Neuronal stem cell (in vitro differentiated cells): ENCODE measurements at regions not wholly inside any gene's neighbourhood (a gene's known extent, or its start where the extent isn't known, plus 50 kb on each side); places are given as distances from the start of the nearest gene placed in this dataset.

Experiments used
- DNase-seq: peaks from one replicate; pipeline ENCODE4 v3.0.0-alpha.2; 2013; ENCODE audit warnings: low spot score
- H2AFZ ChIP-seq: one replicate; pipeline ENCODE4 v1.6.1; 2013; ENCODE audit warnings: mild to moderate bottlenecking, low read length, inconsistent platforms
- H2AK5ac ChIP-seq: 2 replicates; pipeline ENCODE4 v1.6.1; 2013; ENCODE audit warnings: low read depth, mild to moderate bottlenecking, inconsistent platforms, low read length, moderate library complexity, mixed read lengths
- H2BK120ac ChIP-seq: 2 replicates; pipeline ENCODE4 v1.6.1; 2013; ENCODE audit warnings: low read depth, mild to moderate bottlenecking, inconsistent platforms, low read length, moderate library complexity, mixed read lengths
- H2BK12ac ChIP-seq: one replicate; pipeline ENCODE4 v1.6.1; 2013; ENCODE audit warnings: low read length, inconsistent platforms
- H2BK15ac ChIP-seq: 2 replicates; pipeline ENCODE4 v1.6.1; 2013; ENCODE audit warnings: mild to moderate bottlenecking, low read length, inconsistent platforms, mixed read lengths
- H2BK5ac ChIP-seq: one replicate; pipeline ENCODE4 v1.6.1; 2013; ENCODE audit warnings: inconsistent platforms, mild to moderate bottlenecking, low read length, moderate library complexity
- H3K14ac ChIP-seq: one replicate; pipeline ENCODE4 v1.6.1; 2013; ENCODE audit warnings: low read length, inconsistent platforms
- H3K18ac ChIP-seq: 2 replicates; pipeline ENCODE4 v1.6.1; 2013; ENCODE audit warnings: low read length, inconsistent platforms
- H3K23ac ChIP-seq: 2 replicates; pipeline ENCODE4 v1.6.1; 2013; ENCODE audit warnings: low read depth, mild to moderate bottlenecking, mixed read lengths, low read length, inconsistent platforms; ENCODE audit not compliant: poor library complexity
- H3K27ac ChIP-seq: replicated peaks from 3 replicates; pipeline ENCODE4 v1.5.1; 2013; ENCODE audit warnings: low read length, inconsistent platforms
- H3K27me3 ChIP-seq, 3 experiments: 2 replicates each; pipeline ENCODE4 v1.6.1; 2013; ENCODE audit warnings: low read length in 3 of 3, mild to moderate bottlenecking in 2 of 3, inconsistent platforms in 1 of 3, low read depth in 1 of 3, mixed read lengths in 1 of 3, moderate library complexity in 1 of 3; ENCODE audit not compliant: control insufficient read depth in 3 of 3, insufficient read depth in 3 of 3
- H3K36me3 ChIP-seq, 2 donors: replicated peaks in 1 of 2; 2 replicates each; pipeline ENCODE4 v1.6.1; 2013; ENCODE audit warnings: low read length in 2 of 2; ENCODE audit not compliant: control insufficient read depth in 2 of 2, insufficient read depth in 2 of 2
- H3K4ac ChIP-seq: 2 replicates; pipeline ENCODE4 v1.6.1; 2013; ENCODE audit warnings: inconsistent platforms, mild to moderate bottlenecking, low read length, moderate library complexity
- H3K4me1 ChIP-seq, 2 donors: 1 replicate in 1 of 2; 2 replicates in 1 of 2; pipeline ENCODE4 v1.6.1; 2013; ENCODE audit warnings: low read length in 2 of 2, low read depth in 1 of 2; ENCODE audit not compliant: control insufficient read depth in 2 of 2, insufficient read depth in 1 of 2
- H3K4me2 ChIP-seq: one replicate; pipeline ENCODE4 v1.6.1; 2013; ENCODE audit warnings: mild to moderate bottlenecking, low read length, inconsistent platforms; ENCODE audit not compliant: insufficient read depth, poor library complexity, severe bottlenecking
- H3K4me3 ChIP-seq, 2 donors: 2 replicates each; pipeline ENCODE4 v1.5.1; 2013; ENCODE audit warnings: low read length in 2 of 2, mild to moderate bottlenecking in 2 of 2, inconsistent platforms in 1 of 2, moderate library complexity in 1 of 2
- H3K79me1 ChIP-seq: one replicate; pipeline ENCODE4 v1.6.1; 2013; ENCODE audit warnings: low read depth, mild to moderate bottlenecking, inconsistent platforms, low read length, moderate library complexity
- H3K9ac ChIP-seq: one replicate; pipeline ENCODE4 v1.6.1; 2013; ENCODE audit warnings: mild to moderate bottlenecking, low read depth, low read length, inconsistent platforms; ENCODE audit not compliant: poor library complexity
- H3K9me3 ChIP-seq, 2 donors: replicated peaks in 1 of 2; 2 replicates each; pipeline versions ENCODE3 to v1.6.1; 2013; ENCODE audit warnings: low read length in 2 of 2, mild to moderate bottlenecking in 2 of 2, inconsistent platforms in 1 of 2, low read depth in 1 of 2, mixed read lengths in 1 of 2, moderate library complexity in 1 of 2; ENCODE audit not compliant: control insufficient read depth in 2 of 2, insufficient read depth in 1 of 2
- H4K8ac ChIP-seq: one replicate; pipeline ENCODE4 v1.6.1; 2013; ENCODE audit warnings: low read depth, mild to moderate bottlenecking, inconsistent platforms, low read length, moderate library complexity
- H4K91ac ChIP-seq: one replicate; pipeline ENCODE4 v1.6.1; 2013; ENCODE audit warnings: low read length, low read depth, mild to moderate bottlenecking, inconsistent platforms; ENCODE audit not compliant: poor library complexity
- WGBS, 2 donors: extraction: QIAGEN DNeasy Blood & Tissue Kit; methylation state at CpG; one replicate each; pipeline ENCODE4 v1.1.7; 2013; ENCODE audit warnings: missing lambda C conversion rate in 2 of 2, mixed read lengths in 1 of 2; ENCODE audit not compliant: insufficient read length in 2 of 2, insufficient replicate concordance in 1 of 2; ENCODE audit errors: extremely low coverage in 2 of 2; 5-methylcytosine and 5-hydroxymethylcytosine counted together

DNA sequence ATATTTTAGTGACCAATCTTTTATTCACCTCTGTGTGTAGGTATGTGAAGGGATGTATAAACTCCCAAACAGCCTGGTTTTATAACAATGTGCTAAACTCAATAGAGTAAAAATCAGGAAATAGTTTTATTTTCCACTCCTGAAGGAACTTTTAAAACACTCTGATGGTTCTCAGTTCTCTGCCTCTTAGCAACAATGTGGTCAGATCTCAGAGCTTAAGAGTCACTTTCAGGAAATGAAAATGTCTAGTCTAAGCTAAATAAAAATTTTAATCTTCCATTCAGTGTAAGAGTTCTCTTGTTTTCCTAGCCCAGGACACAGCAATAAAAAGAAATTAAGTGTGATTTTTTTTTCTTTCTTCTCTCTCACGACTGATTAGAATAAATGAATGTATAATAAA lies 718.0 kb downstream of the C12orf50 start:
- Histone ChIP-seq H2BK120ac (no peak overlapping the region), H3K14ac (no peak overlapping the region), H3K4me1 (no peaks in the 10 kb centered on the region), H3K4me3 (no peak overlapping the region), H3K27ac (no peak overlapping the region), H3K4ac (no peak overlapping the region), H2BK12ac (no peak overlapping the region), H4K91ac (no peak overlapping the region), H4K8ac (no peak overlapping the region), H3K23ac (no peak overlapping the region), H2AK5ac (no peak overlapping the region), H3K9ac (no peak overlapping the region), H3K18ac (no peak overlapping the region), H2BK5ac (no peak overlapping the region), H3K36me3 (no peaks in the 10 kb centered on the region), H3K79me1 (no peaks in the 10 kb centered on the region), H3K4me2 (no peak overlapping the region), H2BK15ac (no peak overlapping the region), H3K27me3 (no peaks in the 10 kb centered on the region), H3K9me3 (no peaks in the 10 kb centered on the region), H2AFZ (no peak overlapping the region)
- no CpG with 5 or more reads among the region's 1 CpG for WGBS, 2 donors
- DNase-seq, result no peak

DNA sequence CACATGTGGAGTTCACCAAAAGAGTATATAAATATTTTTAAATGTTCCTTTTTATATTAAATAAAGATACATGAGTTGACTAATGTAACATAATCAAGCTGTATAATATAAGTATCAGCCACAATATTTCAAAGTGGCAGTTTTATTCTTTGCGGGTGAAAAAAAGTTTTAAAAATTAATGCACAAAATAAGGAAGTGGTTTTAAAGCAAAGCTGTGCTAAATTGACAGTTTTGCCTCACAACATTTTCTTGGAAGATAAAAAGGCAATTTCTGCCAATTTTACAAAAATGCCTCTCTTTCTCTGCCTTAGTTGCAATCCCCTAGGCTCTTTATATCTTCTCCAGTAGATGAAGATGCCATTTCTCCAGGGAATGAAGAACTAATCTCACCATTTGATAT lies 719.1 kb downstream of the C12orf50 start:
- Histone ChIP-seq H3K9ac (no peak overlapping the region), H3K4me3 (no peak overlapping the region), H4K91ac (no peak overlapping the region), H3K27ac (no peak overlapping the region), H3K18ac (no peak overlapping the region), H3K4ac (no peak overlapping the region), H2BK120ac (no peak overlapping the region), H2AFZ (no peak overlapping the region), H3K23ac (no peak overlapping the region), H3K4me1 (no peaks in the 10 kb centered on the region), H3K79me1 (no peaks in the 10 kb centered on the region), H3K4me2 (no peak overlapping the region), H3K14ac (no peak overlapping the region), H2BK5ac (no peak overlapping the region), H3K9me3 (no peaks in the 10 kb centered on the region), H3K36me3 (no peaks in the 10 kb centered on the region), H3K27me3 (no peaks in the 10 kb centered on the region), H2AK5ac (no peak overlapping the region), H4K8ac (no peak overlapping the region), H2BK12ac (no peak overlapping the region), H2BK15ac (no peak overlapping the region)
- no peak for DNase-seq
- no CpG with 5 or more reads among the region's 1 CpG for WGBS, 2 donors

DNA sequence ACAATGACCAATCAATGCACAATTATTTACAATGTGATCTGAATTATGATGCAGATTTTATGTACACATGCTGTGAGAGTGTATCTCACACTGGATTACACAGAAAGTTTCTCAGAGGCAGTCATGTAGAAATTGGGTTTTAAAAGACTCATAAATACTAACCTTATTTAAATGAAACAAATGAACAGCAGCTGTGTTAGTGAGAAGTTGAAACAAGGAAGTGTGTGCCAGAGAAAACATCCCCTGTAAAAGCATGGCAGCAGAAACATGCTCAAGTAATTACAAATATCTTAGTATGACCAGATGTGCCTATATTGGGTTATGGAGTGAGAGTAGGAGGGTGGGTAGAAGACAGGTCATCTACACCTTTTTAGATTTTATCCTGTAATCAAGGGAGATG lies 723.7 kb downstream of the C12orf50 start:
- H3K4ac ChIP-seq, result no peak overlapping the region
- no peak overlapping the region for H3K4me3 ChIP-seq
- H2AK5ac ChIP-seq, result no peak overlapping the region
- no peak overlapping the region for H4K8ac ChIP-seq
- H2BK15ac ChIP-seq, result no peak overlapping the region
- no peak overlapping the region for H4K91ac ChIP-seq
- H2AFZ ChIP-seq, result no peak overlapping the region
- no peak overlapping the region for H3K27ac ChIP-seq
- no peaks in the 10 kb centered on the region for H3K4me1 ChIP-seq
- DNase-seq, result no peak
- no peaks in the 10 kb centered on the region for H3K79me1 ChIP-seq
- H3K18ac ChIP-seq, result no peak overlapping the region
- no peaks in the 10 kb centered on the region for H3K36me3 ChIP-seq
- no peak overlapping the region for H3K23ac ChIP-seq
- no peak overlapping the region for H2BK12ac ChIP-seq
- H3K9me3 ChIP-seq, result no peaks in the 10 kb centered on the region
- no peaks in the 10 kb centered on the region for H3K27me3 ChIP-seq
- H2BK5ac ChIP-seq, result no peak overlapping the region
- H3K9ac ChIP-seq, result no peak overlapping the region
- no peak overlapping the region for H3K14ac ChIP-seq
- no peak overlapping the region for H3K4me2 ChIP-seq
- no peak overlapping the region for H2BK120ac ChIP-seq

DNA sequence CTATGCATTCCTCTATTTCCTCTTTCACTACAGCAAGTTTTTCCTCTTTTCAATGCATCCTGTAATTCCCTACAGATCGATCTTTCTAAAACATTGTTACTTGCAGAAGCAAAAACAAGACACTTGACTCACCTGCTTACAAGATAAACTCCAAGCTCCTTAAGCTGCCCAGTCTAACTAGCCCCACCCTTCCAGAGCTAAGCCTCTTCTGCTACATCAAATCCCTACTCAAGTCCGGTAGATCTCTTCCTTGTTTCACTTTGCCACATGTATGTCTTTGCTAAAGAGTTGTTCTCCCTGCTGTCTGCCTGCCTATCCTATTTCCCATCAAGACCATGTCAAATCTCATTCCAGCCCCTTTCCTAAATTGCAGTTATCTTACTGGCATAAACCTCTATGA lies 724.8 kb downstream of the C12orf50 start:
- Histone ChIP-seq H2BK120ac (no peak overlapping the region), H3K4me2 (no peak overlapping the region), H2BK5ac (no peak overlapping the region), H3K14ac (no peak overlapping the region), H3K27me3 (no peaks in the 10 kb centered on the region), H3K36me3 (no peaks in the 10 kb centered on the region), H2BK12ac (no peak overlapping the region), H2AFZ (no peak overlapping the region), H2AK5ac (no peak overlapping the region), H3K4ac (no peak overlapping the region), H4K8ac (no peak overlapping the region), H3K9ac (no peak overlapping the region), H4K91ac (no peak overlapping the region), H3K18ac (no peak overlapping the region), H2BK15ac (no peak overlapping the region), H3K4me3 (no peak overlapping the region), H3K79me1 (no peaks in the 10 kb centered on the region), H3K4me1 (no peaks in the 10 kb centered on the region), H3K9me3 (no peaks in the 10 kb centered on the region), H3K27ac (no peak overlapping the region), H3K23ac (no peak overlapping the region)
- no peak for DNase-seq
- WGBS, 2 donors, result no CpG with 5 or more reads among the region's 2 CpGs
